ENCODE measurements at regions not wholly inside any gene's neighbourhood (a gene's known extent, or its start where the extent isn't known, plus 50 kb on each side); places are given as distances from the start of the nearest gene placed in this dataset.

GRCh38 chr18:76277801-76278200 lies 217.2 kb downstream of the ZNF516 start:
- H2AFZ ChIP-seq (ENCODE audit: insufficient read depth, low read depth, low read length, poor library complexity, severe bottlenecking): no peak overlapping the region
- peaks cover 0 to 8% of the 10 kb centered on the region in 2 donors for H3K9me3 ChIP-seq (replicated peaks in 1 of 2; ENCODE audit: control insufficient read depth in 1 of 2, insufficient read depth in 1 of 2, low read length in 2 of 2)
- H3K9ac ChIP-seq (ENCODE audit: insufficient read depth, low read length, poor library complexity, severe bottlenecking): no peak overlapping the region
- TF ChIP-seq CTCF (IDR thresholded peaks at IDR 0.05): no peak
- Mint-ChIP-seq H3K9me3 (peaks cover 0 to 14% (median 9%) of the 10 kb centered on the region in 7 donors), H3K27ac (no peak overlapping the region), H3K4me1 (no peaks in the 10 kb centered on the region), H3K27me3 (ENCODE audit: low read depth in 3 of 3) (peaks cover 0 to 13% (median 7%) of the 10 kb centered on the region in 3 donors), H3K4me3 (no peak overlapping the region), H3K36me3 (no peaks in the 10 kb centered on the region)
- no peak overlapping the region for H3K4me3 ChIP-seq (replicated peaks in 1 of 3; ENCODE audit: low read depth in 2 of 3, low read length in 3 of 3)
- no peak overlapping the region for H3K4me2 ChIP-seq (replicated peaks; ENCODE audit: extremely low read depth, low read length, poor library complexity, severe bottlenecking)
- no peaks in the 10 kb centered on the region for H3K27me3 ChIP-seq (ENCODE audit: control insufficient read depth in 2 of 2, insufficient read depth in 2 of 2, low read length in 2 of 2)
- DNase-seq: no peak
- no peaks in the 10 kb centered on the region for H3K79me2 ChIP-seq (ENCODE audit: insufficient read depth, low read length)
- no peaks in the 10 kb centered on the region for H3K4me1 ChIP-seq (ENCODE audit: control insufficient read depth in 1 of 2, insufficient read depth in 2 of 2, low read length in 2 of 2)
- H3K27ac ChIP-seq (ENCODE audit: low read depth in 1 of 2, low read length in 2 of 2): no peak overlapping the region
- no peaks in the 10 kb centered on the region for H4K20me1 ChIP-seq (ENCODE audit: insufficient read depth, low read length)
- no CpG with 5 or more reads among the region's 4 CpGs for WGBS (ENCODE audit: insufficient coverage)
- H3K36me3 ChIP-seq (replicated peaks in 1 of 2; ENCODE audit: control insufficient read depth in 1 of 2, insufficient read depth in 2 of 2, low read length in 2 of 2): no peaks in the 10 kb centered on the region
- intact Hi-C loops (cut with micrococcal nuclease): no loop called here

- no peaks in the 10 kb centered on the region for H3K4me1 Mint-ChIP-seq
- Histone ChIP-seq H2AFZ (ENCODE audit: insufficient read depth, low read depth, low read length, poor library complexity, severe bottlenecking) (no peak overlapping the region), H3K79me2 (ENCODE audit: insufficient read depth, low read length) (no peaks in the 10 kb centered on the region), H3K9me3 (replicated peaks in 1 of 2; ENCODE audit: control insufficient read depth in 1 of 2, insufficient read depth in 1 of 2, low read length in 2 of 2) (no peaks in the 10 kb centered on the region), H3K36me3 (replicated peaks in 1 of 2; ENCODE audit: control insufficient read depth in 1 of 2, insufficient read depth in 2 of 2, low read length in 2 of 2) (no peaks in the 10 kb centered on the region), H3K4me1 (ENCODE audit: control insufficient read depth in 1 of 2, insufficient read depth in 2 of 2, low read length in 2 of 2) (no peaks in the 10 kb centered on the region), H3K27ac (ENCODE audit: low read depth in 1 of 2, low read length in 2 of 2) (no peak overlapping the region), H3K4me2 (replicated peaks; ENCODE audit: extremely low read depth, low read length, poor library complexity, severe bottlenecking) (no peak overlapping the region), H3K4me3 (replicated peaks in 1 of 3; ENCODE audit: low read depth in 2 of 3, low read length in 3 of 3) (no peak overlapping the region), H4K20me1 (ENCODE audit: insufficient read depth, low read length) (no peaks in the 10 kb centered on the region), H3K9ac (ENCODE audit: insufficient read depth, low read length, poor library complexity, severe bottlenecking) (no peak overlapping the region), H3K27me3 (ENCODE audit: control insufficient read depth in 2 of 2, insufficient read depth in 2 of 2, low read length in 2 of 2) (no peaks in the 10 kb centered on the region)
- H3K27me3 Mint-ChIP-seq (ENCODE audit: low read depth in 3 of 3): peaks cover 0 to 13% (median 6%) of the 10 kb centered on the region in 3 donors
- no peak overlapping the region for H3K27ac Mint-ChIP-seq
- no peak for TF ChIP-seq CTCF (IDR thresholded peaks at IDR 0.05)
- no peaks in the 10 kb centered on the region for H3K36me3 Mint-ChIP-seq
- intact Hi-C loops (cut with micrococcal nuclease): no loop called here
- 47% methylated on average over 6 of the region's 7 CpGs for WGBS (ENCODE audit: insufficient coverage)
- DNase-seq: no peak
- peaks cover 0 to 2% (median 0%) of the 10 kb centered on the region in 7 donors for H3K9me3 Mint-ChIP-seq
- H3K4me3 Mint-ChIP-seq: no peak overlapping the region
Observed at GRCh38 chr18:76275727-76276313, 219.2 kb downstream of the ZNF516 start.
